ENCODE measurements at regions not wholly inside any gene's neighbourhood (a gene's known extent, or its start where the extent isn't known, plus 50 kb on each side); places are given as distances from the start of the nearest gene placed in this dataset.
"Not testable (repeated sequence)": the region's sequence is repeated elsewhere in the genome, so short reads cannot be mapped to it uniquely, and the experiment has no call there.

- TF ChIP-seq EZH2 (IDR thresholded peaks at IDR 0.05; ENCODE audit: borderline replicate concordance, low read depth, low read length, poor library complexity, severe bottlenecking); CTCF (conservative IDR thresholded peaks at IDR 0.05; ENCODE audit: low read depth, low read length): not testable (repeated sequence)
Observed at GRCh38 chr1:120238867-120239266, 62.5 kb upstream of the SEC22B start.
